IgD-negative memory B cell (primary cell): ENCODE measurements at regions not wholly inside any gene's neighbourhood (a gene's known extent, or its start where the extent isn't known, plus 50 kb on each side); places are given as distances from the start of the nearest gene placed in this dataset.
"Not testable (repeated sequence)": the region's sequence is repeated elsewhere in the genome, so short reads cannot be mapped to it uniquely, and the experiment has no call there.

ENCODE experiments used
- H3K27ac Mint-ChIP-seq, 3 donors: one replicate each; pipeline ENCODE4 v1.8.0; 2020 to 2022; ENCODE audit warnings: mild to moderate bottlenecking in 3 of 3, mixed read lengths in 3 of 3, moderate library complexity in 1 of 3
- H3K27me3 Mint-ChIP-seq: one replicate; pipeline ENCODE4 v1.8.0; 2021; ENCODE audit warnings: mixed read lengths
- H3K36me3 Mint-ChIP-seq: one replicate; pipeline ENCODE4 v1.8.0; 2020; ENCODE audit warnings: mild to moderate bottlenecking, mixed read lengths
- H3K4me1 Mint-ChIP-seq, 3 donors: one replicate each; pipeline ENCODE4 v1.8.0; 2020 to 2022; ENCODE audit warnings: mixed read lengths in 3 of 3, mild to moderate bottlenecking in 1 of 3
- H3K4me3 Mint-ChIP-seq, 4 donors: one replicate each; pipeline ENCODE4 v1.8.0; 2020 to 2022; ENCODE audit warnings: mild to moderate bottlenecking in 4 of 4, mixed read lengths in 4 of 4, moderate library complexity in 3 of 4
- H3K9me3 Mint-ChIP-seq, 3 donors: one replicate each; pipeline ENCODE4 v1.8.0; 2020 to 2021; ENCODE audit warnings: mixed read lengths in 3 of 3, mild to moderate bottlenecking in 1 of 3

GRCh38 chr16:59021751-59022150, 287.6 kb upstream of the GOT2 start:
- Mint-ChIP-seq H3K36me3 (peaks cover 3% of the 10 kb centered on the region), H3K27me3 (no peaks in the 10 kb centered on the region), H3K4me1 (no peaks in the 10 kb centered on the region), H3K4me3 (no peak overlapping the region), H3K27ac (no peak overlapping the region), H3K9me3 (peaks cover 0 to 9% (median 6%) of the 10 kb centered on the region in 3 donors)

GRCh38 chr16:59013930-59014329, 279.8 kb upstream of the GOT2 start:
- H3K4me1 Mint-ChIP-seq, result no peaks in the 10 kb centered on the region
- H3K4me3 Mint-ChIP-seq, result no peak overlapping the region
- no peaks in the 10 kb centered on the region for H3K9me3 Mint-ChIP-seq
- H3K27me3 Mint-ChIP-seq, result no peaks in the 10 kb centered on the region
- no peaks in the 10 kb centered on the region for H3K36me3 Mint-ChIP-seq
- no peak overlapping the region for H3K27ac Mint-ChIP-seq

GRCh38 chr16:58999762-59000161, 265.6 kb upstream of the GOT2 start:
- Mint-ChIP-seq H3K4me1 (no peaks in the 10 kb centered on the region), H3K27ac (no peak overlapping the region), H3K9me3 (peaks cover 0 to 7% (median 5%) of the 10 kb centered on the region in 3 donors), H3K4me3 (no peak overlapping the region), H3K27me3 (no peaks in the 10 kb centered on the region), H3K36me3 (peaks cover 2% of the 10 kb centered on the region)

- not testable (repeated sequence) for H3K27ac Mint-ChIP-seq, H3K4me1 Mint-ChIP-seq, H3K36me3 Mint-ChIP-seq, H3K27me3 Mint-ChIP-seq, H3K4me3 Mint-ChIP-seq
- H3K9me3 Mint-ChIP-seq, result peaks cover 2 to 27% (median 4%) of the 10 kb centered on the region in 3 donors
These were observed 258.6 kb upstream of the GOT2 start for GRCh38 chr16:58992755-58993154.

- not testable (repeated sequence) for H3K36me3 Mint-ChIP-seq, H3K27ac Mint-ChIP-seq, H3K27me3 Mint-ChIP-seq, H3K4me1 Mint-ChIP-seq, H3K4me3 Mint-ChIP-seq
- peaks cover 2 to 21% (median 8%) of the 10 kb centered on the region in 3 donors for H3K9me3 Mint-ChIP-seq
These were observed 249.3 kb upstream of the GOT2 start for GRCh38 chr16:58983181-58983965.

- Mint-ChIP-seq H3K27me3 (no peaks in the 10 kb centered on the region), H3K27ac (no peak overlapping the region), H3K36me3 (no peaks in the 10 kb centered on the region), H3K4me1 (no peaks in the 10 kb centered on the region), H3K9me3 (peaks cover 0 to 9% (median 0%) of the 10 kb centered on the region in 3 donors), H3K4me3 (peak overlapping the region in 1 of 4 donors; percentile 3)
These were observed 236.7 kb upstream of the GOT2 start for GRCh38 chr16:58970775-58971174.

GRCh38 chr16:58963479-58963878, 229.4 kb upstream of the GOT2 start:
- Mint-ChIP-seq H3K27ac (no peak overlapping the region), H3K9me3 (peaks cover 2 to 3% (median 2%) of the 10 kb centered on the region in 3 donors), H3K27me3 (peaks cover 3% of the 10 kb centered on the region), H3K4me1 (no peaks in the 10 kb centered on the region), H3K36me3 (no peaks in the 10 kb centered on the region), H3K4me3 (no peak overlapping the region)

- no peaks in the 10 kb centered on the region for H3K4me1 Mint-ChIP-seq
- H3K27me3 Mint-ChIP-seq, result peaks cover 3% of the 10 kb centered on the region
- H3K36me3 Mint-ChIP-seq, result no peaks in the 10 kb centered on the region
- no peak overlapping the region for H3K4me3 Mint-ChIP-seq
- no peak overlapping the region for H3K27ac Mint-ChIP-seq
- peaks cover 2 to 3% (median 2%) of the 10 kb centered on the region in 3 donors for H3K9me3 Mint-ChIP-seq
These were observed 228.7 kb upstream of the GOT2 start for GRCh38 chr16:58962811-58963210.

- H3K27me3 Mint-ChIP-seq, result peaks cover 3% of the 10 kb centered on the region
- peaks cover 0 to 3% (median 2%) of the 10 kb centered on the region in 3 donors for H3K9me3 Mint-ChIP-seq
- no peaks in the 10 kb centered on the region for H3K36me3 Mint-ChIP-seq
- H3K27ac Mint-ChIP-seq, result no peak overlapping the region
- H3K4me3 Mint-ChIP-seq, result no peak overlapping the region
- H3K4me1 Mint-ChIP-seq, result peaks cover 0 to 1% (median 0%) of the 10 kb centered on the region in 3 donors
These were observed 226.4 kb upstream of the GOT2 start for GRCh38 chr16:58960484-58960883.

- no peak overlapping the region for H3K4me3 Mint-ChIP-seq
- H3K4me1 Mint-ChIP-seq, result peaks cover 0 to 1% (median 0%) of the 10 kb centered on the region in 3 donors
- H3K36me3 Mint-ChIP-seq, result no peaks in the 10 kb centered on the region
These were observed 225.9 kb upstream of the GOT2 start for GRCh38 chr16:58960034-58960433.

GRCh38 chr16:58958749-58959148, 224.6 kb upstream of the GOT2 start:
- Mint-ChIP-seq H3K36me3 (no peaks in the 10 kb centered on the region), H3K27ac (no peak overlapping the region), H3K9me3 (no peaks in the 10 kb centered on the region), H3K4me1 (peaks cover 0 to 1% (median 0%) of the 10 kb centered on the region in 3 donors), H3K4me3 (no peak overlapping the region), H3K27me3 (peaks cover 3% of the 10 kb centered on the region)

More at GRCh38 chr16:58960034-58960433, 225.9 kb upstream of the GOT2 start:
- Mint-ChIP-seq H3K9me3 (peaks cover 0 to 3% (median 2%) of the 10 kb centered on the region in 3 donors), H3K27me3 (peaks cover 3% of the 10 kb centered on the region), H3K27ac (no peak overlapping the region)

- Mint-ChIP-seq H3K4me3 (no peak overlapping the region), H3K9me3 (peaks cover 0 to 9% (median 7%) of the 10 kb centered on the region in 3 donors), H3K27me3 (no peaks in the 10 kb centered on the region), H3K36me3 (peaks cover 1% of the 10 kb centered on the region), H3K4me1 (no peaks in the 10 kb centered on the region), H3K27ac (no peak overlapping the region)
These were observed 214.1 kb upstream of the GOT2 start for GRCh38 chr16:58948244-58948643.

- no peak overlapping the region for H3K4me3 Mint-ChIP-seq
- H3K36me3 Mint-ChIP-seq, result no peaks in the 10 kb centered on the region
- no peak overlapping the region for H3K27ac Mint-ChIP-seq
These were observed 206.5 kb upstream of the GOT2 start for GRCh38 chr16:58940609-58941008.

GRCh38 chr16:58938811-58939210, 204.7 kb upstream of the GOT2 start:
- Mint-ChIP-seq H3K9me3 (peaks cover 4 to 23% (median 4%) of the 10 kb centered on the region in 3 donors), H3K27ac (no peak overlapping the region), H3K4me1 (peaks cover 0 to 3% (median 0%) of the 10 kb centered on the region in 3 donors), H3K36me3 (no peaks in the 10 kb centered on the region), H3K27me3 (no peaks in the 10 kb centered on the region), H3K4me3 (no peak overlapping the region)

More at GRCh38 chr16:58940609-58941008, 206.5 kb upstream of the GOT2 start:
- no peaks in the 10 kb centered on the region for H3K27me3 Mint-ChIP-seq
- peaks cover 0 to 3% (median 0%) of the 10 kb centered on the region in 3 donors for H3K4me1 Mint-ChIP-seq
- peaks cover 1 to 17% (median 2%) of the 10 kb centered on the region in 3 donors for H3K9me3 Mint-ChIP-seq

- Mint-ChIP-seq H3K36me3 (peaks cover 2% of the 10 kb centered on the region), H3K27ac (no peak overlapping the region), H3K27me3 (no peaks in the 10 kb centered on the region), H3K9me3 (peaks cover 4 to 27% (median 4%) of the 10 kb centered on the region in 3 donors), H3K4me1 (peaks cover 0 to 3% (median 0%) of the 10 kb centered on the region in 3 donors), H3K4me3 (no peak overlapping the region)
These were observed 203.5 kb upstream of the GOT2 start for GRCh38 chr16:58937661-58938060.

GRCh38 chr16:58933186-58933585, 199.1 kb upstream of the GOT2 start:
- Mint-ChIP-seq H3K27me3 (no peaks in the 10 kb centered on the region), H3K4me3 (no peak overlapping the region), H3K36me3 (peaks cover 2% of the 10 kb centered on the region), H3K27ac (no peak overlapping the region), H3K4me1 (no peaks in the 10 kb centered on the region), H3K9me3 (peaks cover 6 to 21% (median 8%) of the 10 kb centered on the region in 3 donors)
